ENCODE measurements at regions not wholly inside any gene's neighbourhood (a gene's known extent, or its start where the extent isn't known, plus 50 kb on each side); places are given as distances from the start of the nearest gene placed in this dataset.

DNA sequence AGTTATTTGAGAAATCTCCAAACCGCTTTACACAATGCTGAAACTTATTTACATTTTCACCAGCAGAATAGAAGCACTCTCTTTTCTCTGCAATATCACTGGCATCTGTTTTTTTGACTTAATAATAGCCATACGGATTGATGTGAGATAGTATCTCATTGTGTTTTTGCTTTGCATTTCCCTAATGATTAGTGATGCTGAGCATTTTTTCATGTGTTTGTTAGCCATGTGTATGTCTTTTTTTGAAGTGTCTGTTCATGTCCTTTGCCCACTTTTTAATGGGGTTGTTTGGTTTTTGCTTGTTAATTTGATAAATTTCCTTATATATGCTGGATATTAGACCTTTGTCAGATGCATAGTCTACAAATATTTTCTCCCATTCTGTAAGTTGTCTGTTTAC is 73.6 kb downstream of the FBXO5 start:
- no peak for DNase-seq

- no peak for DNase-seq
Measured at GRCh38 chr6:152916035-152916434, 66.8 kb downstream of the FBXO5 start.

DNA sequence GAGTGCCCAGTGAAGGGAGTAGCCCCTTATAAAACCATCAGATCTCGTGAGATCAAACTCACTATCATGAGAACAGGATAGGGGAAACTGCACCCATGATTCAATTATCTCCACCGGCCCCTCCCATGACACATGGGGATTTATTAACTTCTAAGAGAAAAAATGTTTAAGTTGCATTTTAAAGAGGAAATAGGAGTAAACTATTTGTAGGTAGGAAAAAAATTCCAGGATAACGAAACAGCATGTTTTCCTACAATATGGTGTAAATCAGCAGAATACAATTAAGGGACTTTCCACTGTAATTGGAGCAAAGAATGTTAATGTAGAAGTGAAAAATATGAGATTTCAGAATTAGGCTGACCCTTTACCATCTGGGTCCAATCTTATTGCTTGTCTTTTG is 63.9 kb downstream of the FBXO5 start:
- no peak for DNase-seq

- DNase-seq = no peak
Measured at GRCh38 chr6:152920016-152920415, 62.8 kb downstream of the FBXO5 start.
